AG10803 (cell line): ENCODE measurements at regions not wholly inside any gene's neighbourhood (a gene's known extent, or its start where the extent isn't known, plus 50 kb on each side); places are given as distances from the start of the nearest gene placed in this dataset.
"Not testable (repeated sequence)": the region's sequence is repeated elsewhere in the genome, so short reads cannot be mapped to it uniquely, and the experiment has no call there.

ENCODE experiments used
- DNase-seq: peaks from one replicate; pipeline ENCODE4 v3.0.0; 2010; ENCODE audit warnings: low read depth
- H3K4me3 ChIP-seq: 2 replicates; pipeline ENCODE4 v1.5.1; 2011; ENCODE audit warnings: mild to moderate bottlenecking, low read length, control low read depth
- CTCF ChIP-seq: conservative IDR thresholded peaks from 2 replicates; pipeline ENCODE4 v1.5.1; 2011; ENCODE audit warnings: mild to moderate bottlenecking, low read length, control low read depth, inconsistent platforms

GRCh38 chr10:65090991-65091390 is 1569.8 kb downstream of the REEP3 start:
- no peak overlapping the region for H3K4me3 ChIP-seq
- TF ChIP-seq CTCF = no peak
- DNase-seq = no peak

GRCh38 chr10:65100146-65100545 is 1578.9 kb downstream of the REEP3 start:
- H3K4me3 ChIP-seq = no peak overlapping the region
- no peak for TF ChIP-seq CTCF
- no peak for DNase-seq

GRCh38 chr10:65100881-65101280 is 1579.7 kb downstream of the REEP3 start:
- not testable (repeated sequence) for DNase-seq, H3K4me3 ChIP-seq

GRCh38 chr10:65110009-65110408 is 1588.8 kb downstream of the REEP3 start:
- H3K4me3 ChIP-seq = no peak overlapping the region
- TF ChIP-seq CTCF = no peak
- no peak for DNase-seq

- not testable (repeated sequence) for DNase-seq, H3K4me3 ChIP-seq
Measured at GRCh38 chr10:65111059-65111458, 1589.9 kb downstream of the REEP3 start.

- no peak for TF ChIP-seq CTCF
- no peak for DNase-seq
- no peak overlapping the region for H3K4me3 ChIP-seq
Measured at GRCh38 chr10:65112573-65112972, 1591.4 kb downstream of the REEP3 start.

- no peak for DNase-seq
- TF ChIP-seq CTCF = no peak
- H3K4me3 ChIP-seq = no peak overlapping the region
Measured at GRCh38 chr10:65123120-65123519, 1601.9 kb downstream of the REEP3 start.

GRCh38 chr10:65125212-65125611 is 1604.0 kb downstream of the REEP3 start:
- H3K4me3 ChIP-seq = no peak overlapping the region
- TF ChIP-seq CTCF = no peak
- DNase-seq = no peak

GRCh38 chr10:65126288-65126687 is 1605.1 kb downstream of the REEP3 start:
- DNase-seq = no peak
- TF ChIP-seq CTCF = no peak
- no peak overlapping the region for H3K4me3 ChIP-seq
